Gastrocnemius medialis (tissue), 4 donors: ENCODE measurements at regions not wholly inside any gene's neighbourhood (a gene's known extent, or its start where the extent isn't known, plus 50 kb on each side); places are given as distances from the start of the nearest gene placed in this dataset.

Experiments used
- ATAC-seq, 2 donors: fragments of 150-250 bp; one replicate each; pipeline ENCODE4 v1.9.1; 2016
- DNase-seq, 2 donors: peaks; one replicate each; pipeline ENCODE4 v3.0.0-alpha.2; 2019
- H3K27ac ChIP-seq, 4 donors: fragments of 200-600 bp; sonication (generic); 1 replicate in 1 of 4; 2 replicates in 3 of 4; pipeline ENCODE4 v1.5.1; 2016 to 2018; ENCODE audit warnings: mild to moderate bottlenecking in 2 of 4, moderate library complexity in 1 of 4
- H3K27me3 ChIP-seq, 3 donors: fragments of 200-600 bp; sonication (generic) in 2 of 3; 1 replicate in 1 of 3; 2 replicates in 2 of 3; pipeline versions ENCODE4 v1.5.1 to v1.6.0; 2016 to 2019; ENCODE audit warnings: mild to moderate bottlenecking in 1 of 3, moderate library complexity in 1 of 3
- H3K36me3 ChIP-seq, 2 donors: fragments of 200-600 bp; sonication (generic) in 1 of 2; one replicate each; pipeline ENCODE4 v1.5.1; 2017 to 2018
- H3K4me1 ChIP-seq, 2 donors: fragments of 200-600 bp; sonication (generic) in 1 of 2; one replicate each; pipeline ENCODE4 v1.5.1; 2016 to 2017; ENCODE audit warnings: mild to moderate bottlenecking in 2 of 2
- H3K4me3 ChIP-seq, 4 donors: fragments of 200-600 bp; sonication (generic) in 3 of 4; 1 replicate in 1 of 4; 2 replicates in 3 of 4; pipeline ENCODE4 v1.5.1; 2016 to 2019; ENCODE audit warnings: mild to moderate bottlenecking in 2 of 4
- H3K9me3 ChIP-seq, 3 donors: fragments of 200-600 bp; sonication (generic) in 2 of 3; 1 replicate in 1 of 3; 2 replicates in 2 of 3; pipeline ENCODE4 v1.5.1; 2016 to 2019
- CTCF ChIP-seq, 5 experiments: fragments of 450-650 bp in 3 of 5; fragments of 200-600 bp in 2 of 5; sonication (generic) in 2 of 5; IDR thresholded peaks in 4 of 5; conservative IDR thresholded peaks in 1 of 5; 1 replicate in 4 of 5; 2 replicates in 1 of 5; pipeline ENCODE4 v1.5.1; 2016 to 2019; ENCODE audit warnings: antibody characterized with exemption in 5 of 5, mild to moderate bottlenecking in 3 of 5, moderate library complexity in 3 of 5
- POLR2A ChIP-seq, 2 donors: fragments of 450-650 bp; IDR thresholded peaks; one replicate each; pipeline ENCODE4 v1.6.1; 2017; ENCODE audit warnings: antibody characterized with exemption in 2 of 2, mild to moderate bottlenecking in 2 of 2, moderate library complexity in 2 of 2
- in situ Hi-C, 4 donors: fragments of 200-750 bp; cut with MboI; loops; one replicate each; pipeline versions ENCODE4 v1.15.0 to v1.8.0; 2017; ENCODE audit warnings: low sequenced_read_pairs in 4 of 4
- intact Hi-C: fragments of 100-400 bp; cut with DNase I; formaldehyde crosslinking; loops from one replicate; pipeline ENCODE4 v1.15.1; 2023; ENCODE audit warnings: low total_unique reads

GRCh38 chr14:27557445-27557844, 959.6 kb upstream of the NOVA1 start:
- intact Hi-C loops (no loop called here), in situ Hi-C loops (no loop called here)
- no peak overlapping the region for H3K27ac ChIP-seq
- no peaks in the 10 kb centered on the region for H3K9me3 ChIP-seq
- H3K4me3 ChIP-seq, result no peak overlapping the region
- no peaks in the 10 kb centered on the region for H3K27me3 ChIP-seq
- H3K4me1 ChIP-seq, result no peaks in the 10 kb centered on the region
- no peak for TF ChIP-seq CTCF (IDR thresholded peaks at IDR 0.05 in 4 of 5, conservative IDR thresholded peaks at IDR 0.05 in 1 of 5)
- no peak for TF ChIP-seq POLR2A (IDR thresholded peaks at IDR 0.05)
- ATAC-seq (no peak), DNase-seq (no peak)
- H3K36me3 ChIP-seq, result no peaks in the 10 kb centered on the region

- ATAC-seq (no peak), DNase-seq (no peak)
- no peak for TF ChIP-seq POLR2A (IDR thresholded peaks at IDR 0.05)
- no peak for TF ChIP-seq CTCF (IDR thresholded peaks at IDR 0.05 in 4 of 5, conservative IDR thresholded peaks at IDR 0.05 in 1 of 5)
- H3K27me3 ChIP-seq, result no peaks in the 10 kb centered on the region
- H3K9me3 ChIP-seq, result no peaks in the 10 kb centered on the region
- in situ Hi-C loops (no loop called here), intact Hi-C loops (no loop called here)
- H3K4me1 ChIP-seq, result no peaks in the 10 kb centered on the region
- no peak overlapping the region for H3K4me3 ChIP-seq
- no peak overlapping the region for H3K27ac ChIP-seq
- no peaks in the 10 kb centered on the region for H3K36me3 ChIP-seq
These were observed 962.0 kb upstream of the NOVA1 start for GRCh38 chr14:27559848-27560247.

GRCh38 chr14:27566843-27567382, 969.1 kb upstream of the NOVA1 start:
- no peak for TF ChIP-seq POLR2A (IDR thresholded peaks at IDR 0.05)
- TF ChIP-seq CTCF (IDR thresholded peaks at IDR 0.05 in 4 of 5, conservative IDR thresholded peaks at IDR 0.05 in 1 of 5), result no peak
- ATAC-seq (no peak), DNase-seq (no peak)
- Histone ChIP-seq H3K4me1 (no peaks in the 10 kb centered on the region), H3K36me3 (no peaks in the 10 kb centered on the region), H3K27ac (no peak overlapping the region), H3K9me3 (no peaks in the 10 kb centered on the region), H3K27me3 (no peaks in the 10 kb centered on the region), H3K4me3 (no peak overlapping the region)
- intact Hi-C loops, result no loop called here
- in situ Hi-C loops, result no loop called here

- in situ Hi-C loops (no loop called here), intact Hi-C loops (no loop called here)
- TF ChIP-seq POLR2A (IDR thresholded peaks at IDR 0.05) (no peak), CTCF (IDR thresholded peaks at IDR 0.05 in 4 of 5, conservative IDR thresholded peaks at IDR 0.05 in 1 of 5) (no peak)
- DNase-seq, result no peak
- Histone ChIP-seq H3K4me1 (no peaks in the 10 kb centered on the region), H3K27ac (no peak overlapping the region), H3K9me3 (no peaks in the 10 kb centered on the region), H3K36me3 (no peaks in the 10 kb centered on the region), H3K4me3 (no peak overlapping the region), H3K27me3 (no peaks in the 10 kb centered on the region)
- ATAC-seq, result no peak
These were observed 975.2 kb upstream of the NOVA1 start for GRCh38 chr14:27573018-27573417.

- Histone ChIP-seq H3K36me3 (no peaks in the 10 kb centered on the region), H3K4me1 (no peaks in the 10 kb centered on the region), H3K27me3 (no peaks in the 10 kb centered on the region), H3K27ac (no peak overlapping the region), H3K4me3 (no peak overlapping the region), H3K9me3 (no peaks in the 10 kb centered on the region)
- intact Hi-C loops (no loop called here), in situ Hi-C loops (no loop called here)
- ATAC-seq (no peak), DNase-seq (no peak)
- no peak for TF ChIP-seq CTCF (IDR thresholded peaks at IDR 0.05 in 4 of 5, conservative IDR thresholded peaks at IDR 0.05 in 1 of 5)
These were observed 989.3 kb upstream of the NOVA1 start for GRCh38 chr14:27587103-27587502.
